ENCODE measurements at regions not wholly inside any gene's neighbourhood (a gene's known extent, or its start where the extent isn't known, plus 50 kb on each side); places are given as distances from the start of the nearest gene placed in this dataset.

GRCh38 chr4:45119376-45119775 lies 393.0 kb upstream of the GNPDA2 start:
- no peak overlapping the region for H3K18ac ChIP-seq (ENCODE audit: low read depth, low read length)
- no peak overlapping the region for H4K8ac ChIP-seq (ENCODE audit: low read depth in 2 of 2, low read length in 2 of 2)
- in situ Hi-C loops (cut with MboI; ENCODE audit: low sequenced_read_pairs) (no loop called here), dilution Hi-C loops (cut with HindIII; ENCODE audit: low sequenced_read_pairs, unreplicated experiment) (no loop called here), intact Hi-C loops (cut with micrococcal nuclease) (no loop called here)
- H3K14ac ChIP-seq (replicated peaks; ENCODE audit: low read depth, low read length): no peak overlapping the region
- no peaks in the 10 kb centered on the region for H4K20me1 ChIP-seq (ENCODE audit: insufficient read depth, low read length)
- no peaks in the 10 kb centered on the region for H3K9me1 ChIP-seq (ENCODE audit: insufficient read depth, low read length)
- DNase-seq (no peak), ATAC-seq (ENCODE audit: low read depth) (no peak)
- H2BK15ac ChIP-seq (ENCODE audit: low read depth, low read length): no peak overlapping the region
- no CpG with 5 or more reads among the region's 1 CpG for WGBS, 2 experiments (ENCODE audit: extremely low coverage in 2 of 2, insufficient read length in 1 of 2)
- H3K23ac ChIP-seq (ENCODE audit: low read depth, low read length): no peak overlapping the region
- H3K4me2 ChIP-seq (ENCODE audit: low read depth, low read length): no peak overlapping the region
- no peak overlapping the region for H3K9ac ChIP-seq (ENCODE audit: low read depth, low read length)
- H2BK20ac ChIP-seq (ENCODE audit: low read depth, low read length): no peak overlapping the region
- BruUV-seq (replicated peaks): no TSS peak
- no peaks in the 10 kb centered on the region for H3K4me1 ChIP-seq (ENCODE audit: control insufficient read depth, insufficient read depth, low read length)
- no peaks in the 10 kb centered on the region for H3K27me3 ChIP-seq (ENCODE audit: control insufficient read depth, insufficient read depth, low read length)
- H2AK9ac ChIP-seq (replicated peaks; ENCODE audit: low read depth, low read length, poor library complexity): no peak overlapping the region
- H4K5ac ChIP-seq (ENCODE audit: low read depth, low read length): no peak overlapping the region
- H3K79me1 ChIP-seq (ENCODE audit: low read depth in 1 of 2, low read length in 2 of 2): no peaks in the 10 kb centered on the region
- no peaks in the 10 kb centered on the region for H3K36me3 ChIP-seq (ENCODE audit: control insufficient read depth, insufficient read depth, low read length)
- CTCF ChIA-PET: no interaction called here
- H2BK120ac ChIP-seq (ENCODE audit: low read depth, low read length): no peak overlapping the region
- no peak overlapping the region for H3K4me3 ChIP-seq (ENCODE audit: insufficient read depth, low read depth, low read length)
- H4K91ac ChIP-seq (ENCODE audit: insufficient read depth, low read depth, low read length): no peak overlapping the region
- H3K9me3 ChIP-seq (ENCODE audit: control insufficient read depth, insufficient read depth, low read length): peaks cover 4% of the 10 kb centered on the region; the same call in 1 of the 2 replicates
- no peak overlapping the region for H3K4ac ChIP-seq (ENCODE audit: low read depth, low read length)
- no peak overlapping the region for H3K27ac ChIP-seq (ENCODE audit: insufficient read depth, low read length)
- POLR2A ChIA-PET (ENCODE audit: unreplicated experiment): no interaction called here
- no peak overlapping the region for H3K56ac ChIP-seq (ENCODE audit: extremely low read depth, insufficient read depth, low read length)
- H2AK5ac ChIP-seq (ENCODE audit: low read depth, low read length): no peak overlapping the region
- TF ChIP-seq MAZ (IDR thresholded peaks at IDR 0.05; ENCODE audit: borderline replicate concordance, low read depth, low read length): no peak
- no peak for TF ChIP-seq BHLHE40 (IDR thresholded peaks at IDR 0.05; ENCODE audit: low read depth, low read length)
- TF ChIP-seq USF2 (IDR thresholded peaks at IDR 0.05; ENCODE audit: low read depth, low read length): no peak
- TF ChIP-seq CEBPB (IDR thresholded peaks at IDR 0.05; ENCODE audit: low read depth, low read length): no peak
- TF ChIP-seq CHD1 (IDR thresholded peaks at IDR 0.05; ENCODE audit: low read depth, low read length): no peak
- TF ChIP-seq RCOR1 (IDR thresholded peaks at IDR 0.05; ENCODE audit: insufficient replicate concordance, low read length): no peak
- TF ChIP-seq POLR2A (IDR thresholded peaks at IDR 0.05; ENCODE audit: low read depth, low read length): no peak
- TF ChIP-seq FOS (IDR thresholded peaks at IDR 0.05; ENCODE audit: low read depth, low read length): no peak
- no peak for TF ChIP-seq MAFK (IDR thresholded peaks at IDR 0.05; ENCODE audit: low read depth, low read length)
- TF ChIP-seq, protein P1, sequence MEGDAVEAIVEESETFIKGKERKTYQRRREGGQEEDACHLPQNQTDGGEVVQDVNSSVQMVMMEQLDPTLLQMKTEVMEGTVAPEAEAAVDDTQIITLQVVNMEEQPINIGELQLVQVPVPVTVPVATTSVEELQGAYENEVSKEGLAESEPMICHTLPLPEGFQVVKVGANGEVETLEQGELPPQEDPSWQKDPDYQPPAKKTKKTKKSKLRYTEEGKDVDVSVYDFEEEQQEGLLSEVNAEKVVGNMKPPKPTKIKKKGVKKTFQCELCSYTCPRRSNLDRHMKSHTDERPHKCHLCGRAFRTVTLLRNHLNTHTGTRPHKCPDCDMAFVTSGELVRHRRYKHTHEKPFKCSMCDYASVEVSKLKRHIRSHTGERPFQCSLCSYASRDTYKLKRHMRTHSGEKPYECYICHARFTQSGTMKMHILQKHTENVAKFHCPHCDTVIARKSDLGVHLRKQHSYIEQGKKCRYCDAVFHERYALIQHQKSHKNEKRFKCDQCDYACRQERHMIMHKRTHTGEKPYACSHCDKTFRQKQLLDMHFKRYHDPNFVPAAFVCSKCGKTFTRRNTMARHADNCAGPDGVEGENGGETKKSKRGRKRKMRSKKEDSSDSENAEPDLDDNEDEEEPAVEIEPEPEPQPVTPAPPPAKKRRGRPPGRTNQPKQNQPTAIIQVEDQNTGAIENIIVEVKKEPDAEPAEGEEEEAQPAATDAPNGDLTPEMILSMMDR (conservative IDR thresholded peaks at IDR 0.05; ENCODE audit: low read depth, low read length): no peak
- TF ChIP-seq RAD21 (IDR thresholded peaks at IDR 0.05; ENCODE audit: low read length): no peak
- no peak for TF ChIP-seq RFX5 (IDR thresholded peaks at IDR 0.05; ENCODE audit: low read depth, low read length)
- TF ChIP-seq, protein P2, sequence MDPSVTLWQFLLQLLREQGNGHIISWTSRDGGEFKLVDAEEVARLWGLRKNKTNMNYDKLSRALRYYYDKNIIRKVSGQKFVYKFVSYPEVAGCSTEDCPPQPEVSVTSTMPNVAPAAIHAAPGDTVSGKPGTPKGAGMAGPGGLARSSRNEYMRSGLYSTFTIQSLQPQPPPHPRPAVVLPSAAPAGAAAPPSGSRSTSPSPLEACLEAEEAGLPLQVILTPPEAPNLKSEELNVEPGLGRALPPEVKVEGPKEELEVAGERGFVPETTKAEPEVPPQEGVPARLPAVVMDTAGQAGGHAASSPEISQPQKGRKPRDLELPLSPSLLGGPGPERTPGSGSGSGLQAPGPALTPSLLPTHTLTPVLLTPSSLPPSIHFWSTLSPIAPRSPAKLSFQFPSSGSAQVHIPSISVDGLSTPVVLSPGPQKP (IDR thresholded peaks at IDR 0.05; ENCODE audit: borderline replicate concordance, low read depth, low read length): no peak
- TF ChIP-seq NFE2L2 (IDR thresholded peaks at IDR 0.05; ENCODE audit: low read depth, low read length): no peak
- TF ChIP-seq SMC3 (IDR thresholded peaks at IDR 0.05; ENCODE audit: low read depth, low read length): no peak
- TF ChIP-seq MXI1 (IDR thresholded peaks at IDR 0.05; ENCODE audit: borderline replicate concordance, low read depth, low read length): no peak
- H2BK5ac ChIP-seq (ENCODE audit: low read depth, low read length, poor library complexity, severe bottlenecking): no peak overlapping the region
- no peak overlapping the region for H2AFZ ChIP-seq (replicated peaks; ENCODE audit: low read length, poor library complexity)

Data from IMR-90 (cell line).